ENCODE measurements at regions not wholly inside any gene's neighbourhood (a gene's known extent, or its start where the extent isn't known, plus 50 kb on each side); places are given as distances from the start of the nearest gene placed in this dataset.

DNA sequence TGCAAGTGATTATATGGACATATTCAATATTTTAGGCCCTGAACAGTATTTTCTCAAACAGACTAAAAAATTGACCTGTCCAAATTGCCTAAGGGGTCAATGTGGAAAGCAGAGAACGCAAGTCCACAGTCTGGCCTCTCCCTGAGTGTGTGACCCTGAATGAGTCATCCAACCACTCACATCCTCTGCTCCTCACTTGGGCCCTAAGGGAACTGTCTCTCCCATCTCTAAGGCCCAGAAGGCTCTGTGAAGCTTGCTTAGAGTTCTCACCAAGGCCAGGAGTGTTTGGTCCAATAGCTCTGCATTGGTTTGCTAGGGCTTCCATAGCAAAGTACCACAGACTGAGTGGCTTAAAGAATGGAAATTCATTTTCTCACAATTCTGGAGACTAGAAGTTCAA, 155.1 kb downstream of the LSM5 start:
- TF ChIP-seq, protein P1, sequence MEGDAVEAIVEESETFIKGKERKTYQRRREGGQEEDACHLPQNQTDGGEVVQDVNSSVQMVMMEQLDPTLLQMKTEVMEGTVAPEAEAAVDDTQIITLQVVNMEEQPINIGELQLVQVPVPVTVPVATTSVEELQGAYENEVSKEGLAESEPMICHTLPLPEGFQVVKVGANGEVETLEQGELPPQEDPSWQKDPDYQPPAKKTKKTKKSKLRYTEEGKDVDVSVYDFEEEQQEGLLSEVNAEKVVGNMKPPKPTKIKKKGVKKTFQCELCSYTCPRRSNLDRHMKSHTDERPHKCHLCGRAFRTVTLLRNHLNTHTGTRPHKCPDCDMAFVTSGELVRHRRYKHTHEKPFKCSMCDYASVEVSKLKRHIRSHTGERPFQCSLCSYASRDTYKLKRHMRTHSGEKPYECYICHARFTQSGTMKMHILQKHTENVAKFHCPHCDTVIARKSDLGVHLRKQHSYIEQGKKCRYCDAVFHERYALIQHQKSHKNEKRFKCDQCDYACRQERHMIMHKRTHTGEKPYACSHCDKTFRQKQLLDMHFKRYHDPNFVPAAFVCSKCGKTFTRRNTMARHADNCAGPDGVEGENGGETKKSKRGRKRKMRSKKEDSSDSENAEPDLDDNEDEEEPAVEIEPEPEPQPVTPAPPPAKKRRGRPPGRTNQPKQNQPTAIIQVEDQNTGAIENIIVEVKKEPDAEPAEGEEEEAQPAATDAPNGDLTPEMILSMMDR (conservative IDR thresholded peaks at IDR 0.05; ENCODE audit: low read depth, low read length), result no peak
- TF ChIP-seq EZH2 (IDR thresholded peaks at IDR 0.05; ENCODE audit: low read length, unreplicated experiment), result no peak

All from PC-3 (cell line).